ENCODE measurements at regions not wholly inside any gene's neighbourhood (a gene's known extent, or its start where the extent isn't known, plus 50 kb on each side); places are given as distances from the start of the nearest gene placed in this dataset.
"Not testable (repeated sequence)": the region's sequence is repeated elsewhere in the genome, so short reads cannot be mapped to it uniquely, and the experiment has no call there.

GRCh38 chr2:111537078-111537655 is 346.8 kb downstream of the ANAPC1 start:
- DNase-seq (ENCODE audit: insufficient read length, low spot score) (no peak), FAIRE-seq (no peak)

GRCh38 chr2:111539991-111540390 is 344.0 kb downstream of the ANAPC1 start:
- not testable (repeated sequence) for DNase-seq (ENCODE audit: insufficient read length, low spot score); FAIRE-seq

More at GRCh38 chr2:111537078-111537655, 346.8 kb downstream of the ANAPC1 start:
- TF ChIP-seq POLR2A (IDR thresholded peaks at IDR 0.05; ENCODE audit: low read depth, low read length) (no peak), PAX5 (IDR thresholded peaks at IDR 0.05; ENCODE audit: insufficient read depth, low read length, severe bottlenecking) (no peak), POU2F2 (IDR thresholded peaks at IDR 0.05; ENCODE audit: low read depth, low read length) (no peak)

GRCh38 chr2:111542120-111542774 is 341.7 kb downstream of the ANAPC1 start:
- not testable (repeated sequence) for FAIRE-seq; DNase-seq (ENCODE audit: insufficient read length, low spot score)

- DNase-seq (ENCODE audit: insufficient read length, low spot score); FAIRE-seq: not testable (repeated sequence)
These were observed 340.0 kb downstream of the ANAPC1 start for GRCh38 chr2:111544006-111544405.

GRCh38 chr2:111545723-111546431 is 338.1 kb downstream of the ANAPC1 start:
- not testable (repeated sequence) for FAIRE-seq; DNase-seq (ENCODE audit: insufficient read length, low spot score)

GRCh38 chr2:111546578-111546977 is 337.4 kb downstream of the ANAPC1 start:
- not testable (repeated sequence) for DNase-seq (ENCODE audit: insufficient read length, low spot score); FAIRE-seq

- FAIRE-seq; DNase-seq (ENCODE audit: insufficient read length, low spot score): not testable (repeated sequence)
These were observed 334.8 kb downstream of the ANAPC1 start for GRCh38 chr2:111549174-111549573.

GRCh38 chr2:111551428-111551827 is 332.6 kb downstream of the ANAPC1 start:
- DNase-seq (ENCODE audit: insufficient read length, low spot score); FAIRE-seq: not testable (repeated sequence)

GRCh38 chr2:111552625-111553024 is 331.4 kb downstream of the ANAPC1 start:
- not testable (repeated sequence) for DNase-seq (ENCODE audit: insufficient read length, low spot score); FAIRE-seq

GRCh38 chr2:111559301-111559700 is 324.7 kb downstream of the ANAPC1 start:
- not testable (repeated sequence) for DNase-seq (ENCODE audit: insufficient read length, low spot score); FAIRE-seq

- not testable (repeated sequence) for FAIRE-seq; DNase-seq (ENCODE audit: insufficient read length, low spot score)
These were observed 324.2 kb downstream of the ANAPC1 start for GRCh38 chr2:111559814-111560213.

- not testable (repeated sequence) for DNase-seq (ENCODE audit: insufficient read length, low spot score); FAIRE-seq
These were observed 317.9 kb downstream of the ANAPC1 start for GRCh38 chr2:111566068-111566467.

GRCh38 chr2:111567233-111567632 is 316.8 kb downstream of the ANAPC1 start:
- FAIRE-seq; DNase-seq (ENCODE audit: insufficient read length, low spot score): not testable (repeated sequence)

GRCh38 chr2:111569356-111570199 is 314.4 kb downstream of the ANAPC1 start:
- DNase-seq (ENCODE audit: insufficient read length, low spot score); FAIRE-seq: not testable (repeated sequence)

- not testable (repeated sequence) for DNase-seq (ENCODE audit: insufficient read length, low spot score); FAIRE-seq
These were observed 313.5 kb downstream of the ANAPC1 start for GRCh38 chr2:111570300-111571114.

GRCh38 chr2:111574803-111575202 is 309.2 kb downstream of the ANAPC1 start:
- not testable (repeated sequence) for FAIRE-seq; DNase-seq (ENCODE audit: insufficient read length, low spot score)

GRCh38 chr2:111577154-111577885 is 306.7 kb downstream of the ANAPC1 start:
- not testable (repeated sequence) for FAIRE-seq; DNase-seq (ENCODE audit: insufficient read length, low spot score)

Measured in GM12891 (cell line).